Astrocyte (in vitro differentiated cells and primary cell): ENCODE measurements at regions not wholly inside any gene's neighbourhood (a gene's known extent, or its start where the extent isn't known, plus 50 kb on each side); places are given as distances from the start of the nearest gene placed in this dataset.

Experiments
- EZH2 ChIP-seq: IDR thresholded peaks from 2 replicates; pipeline ENCODE4 v1.6.1; 2012; ENCODE audit warnings: mild to moderate bottlenecking, low read length, inconsistent platforms; ENCODE audit not compliant: insufficient read depth
- TF ChIP-seq, protein P1 (sequence below): IDR thresholded peaks from 2 replicates; pipeline ENCODE4 v1.5.1; 2011; ENCODE audit warnings: low read depth, mild to moderate bottlenecking, inconsistent platforms, low read length, moderate library complexity; ENCODE audit not compliant: insufficient read depth

DNA sequence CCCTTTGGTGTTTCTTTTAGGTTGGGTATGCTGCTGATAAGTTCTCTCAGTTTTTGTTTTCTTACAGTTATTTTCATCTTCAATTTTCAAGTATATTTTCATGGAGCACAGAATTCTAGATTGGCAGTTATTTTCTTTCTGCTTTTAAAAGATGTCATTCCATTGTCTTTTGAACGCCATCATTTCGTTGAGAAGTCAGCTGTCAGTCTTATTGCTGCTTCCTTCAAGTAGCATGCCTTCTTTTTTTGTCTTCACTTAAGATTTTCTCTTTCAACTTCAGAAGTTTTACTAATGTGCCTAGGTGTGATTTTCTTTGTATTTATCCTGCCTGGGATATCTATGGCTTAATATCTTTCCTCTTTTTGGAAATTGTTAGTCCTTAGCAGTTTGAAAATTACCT is 262.2 kb upstream of the PMFBP1 start:
- TF ChIP-seq, protein P1, sequence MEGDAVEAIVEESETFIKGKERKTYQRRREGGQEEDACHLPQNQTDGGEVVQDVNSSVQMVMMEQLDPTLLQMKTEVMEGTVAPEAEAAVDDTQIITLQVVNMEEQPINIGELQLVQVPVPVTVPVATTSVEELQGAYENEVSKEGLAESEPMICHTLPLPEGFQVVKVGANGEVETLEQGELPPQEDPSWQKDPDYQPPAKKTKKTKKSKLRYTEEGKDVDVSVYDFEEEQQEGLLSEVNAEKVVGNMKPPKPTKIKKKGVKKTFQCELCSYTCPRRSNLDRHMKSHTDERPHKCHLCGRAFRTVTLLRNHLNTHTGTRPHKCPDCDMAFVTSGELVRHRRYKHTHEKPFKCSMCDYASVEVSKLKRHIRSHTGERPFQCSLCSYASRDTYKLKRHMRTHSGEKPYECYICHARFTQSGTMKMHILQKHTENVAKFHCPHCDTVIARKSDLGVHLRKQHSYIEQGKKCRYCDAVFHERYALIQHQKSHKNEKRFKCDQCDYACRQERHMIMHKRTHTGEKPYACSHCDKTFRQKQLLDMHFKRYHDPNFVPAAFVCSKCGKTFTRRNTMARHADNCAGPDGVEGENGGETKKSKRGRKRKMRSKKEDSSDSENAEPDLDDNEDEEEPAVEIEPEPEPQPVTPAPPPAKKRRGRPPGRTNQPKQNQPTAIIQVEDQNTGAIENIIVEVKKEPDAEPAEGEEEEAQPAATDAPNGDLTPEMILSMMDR: no peak
- no peak for TF ChIP-seq EZH2
